Stimulated activated naive CD8-positive, alpha-beta T cell treated with anti-CD3 and anti-CD28 coated beads, Interleukin-15, Interleukin-2, amounts not matched to agents 100 ng/mL and 50 ng/mL, for 24 hours (primary cell): ENCODE measurements at regions not wholly inside any gene's neighbourhood (a gene's known extent, or its start where the extent isn't known, plus 50 kb on each side); places are given as distances from the start of the nearest gene placed in this dataset.

Experiments
- H3K27ac Mint-ChIP-seq: one replicate; pipeline ENCODE4 v1.8.0; 2021; ENCODE audit warnings: mild to moderate bottlenecking, mixed read lengths
- H3K27me3 Mint-ChIP-seq: one replicate; pipeline ENCODE4 v1.8.0; 2021; ENCODE audit warnings: mixed read lengths
- H3K36me3 Mint-ChIP-seq: one replicate; pipeline ENCODE4 v1.8.0; 2021; ENCODE audit warnings: low read depth, mixed read lengths
- H3K4me1 Mint-ChIP-seq: one replicate; pipeline ENCODE4 v1.8.0; 2021; ENCODE audit warnings: low read depth, mixed read lengths
- H3K4me3 Mint-ChIP-seq: one replicate; pipeline ENCODE4 v1.8.0; 2021; ENCODE audit warnings: mild to moderate bottlenecking, mixed read lengths
- H3K9me3 Mint-ChIP-seq: one replicate; pipeline ENCODE4 v1.8.0; 2021; ENCODE audit warnings: mixed read lengths

DNA sequence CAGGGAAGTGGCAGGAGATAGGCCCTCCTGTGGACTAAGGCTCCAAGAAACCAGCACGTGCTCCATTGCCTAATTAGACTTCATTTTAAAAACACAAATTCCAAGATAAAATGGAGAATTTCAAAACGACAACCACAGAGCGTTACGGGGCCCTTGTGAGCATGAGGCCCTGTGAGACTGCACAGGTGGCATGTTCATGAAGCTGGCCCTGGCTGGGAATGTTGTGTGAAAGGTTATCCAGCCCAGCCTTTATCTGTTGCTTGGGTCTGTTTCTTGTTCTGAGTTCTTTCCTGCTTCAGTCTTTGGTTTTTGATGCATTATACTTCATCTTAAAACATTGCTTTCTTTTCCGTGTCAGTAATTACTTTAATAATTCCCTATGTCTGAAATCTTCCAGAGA is 99.0 kb downstream of the LACC1 start:
- peaks cover 41% of the 10 kb centered on the region for H3K27me3 Mint-ChIP-seq

GRCh38 chr13:43979492-43979891 is 99.8 kb downstream of the LACC1 start:
- no peaks in the 10 kb centered on the region for H3K4me1 Mint-ChIP-seq
- H3K4me3 Mint-ChIP-seq, result no peak overlapping the region
- peaks cover 41% of the 10 kb centered on the region for H3K27me3 Mint-ChIP-seq
- no peak overlapping the region for H3K27ac Mint-ChIP-seq
- peaks cover 6% of the 10 kb centered on the region for H3K9me3 Mint-ChIP-seq
- H3K36me3 Mint-ChIP-seq, result no peaks in the 10 kb centered on the region

More for the DNA sequence above, 99.0 kb downstream of the LACC1 start:
- peaks cover 6% of the 10 kb centered on the region for H3K9me3 Mint-ChIP-seq
- no peak overlapping the region for H3K4me3 Mint-ChIP-seq
- no peaks in the 10 kb centered on the region for H3K4me1 Mint-ChIP-seq
- no peak overlapping the region for H3K27ac Mint-ChIP-seq
- no peaks in the 10 kb centered on the region for H3K36me3 Mint-ChIP-seq

DNA sequence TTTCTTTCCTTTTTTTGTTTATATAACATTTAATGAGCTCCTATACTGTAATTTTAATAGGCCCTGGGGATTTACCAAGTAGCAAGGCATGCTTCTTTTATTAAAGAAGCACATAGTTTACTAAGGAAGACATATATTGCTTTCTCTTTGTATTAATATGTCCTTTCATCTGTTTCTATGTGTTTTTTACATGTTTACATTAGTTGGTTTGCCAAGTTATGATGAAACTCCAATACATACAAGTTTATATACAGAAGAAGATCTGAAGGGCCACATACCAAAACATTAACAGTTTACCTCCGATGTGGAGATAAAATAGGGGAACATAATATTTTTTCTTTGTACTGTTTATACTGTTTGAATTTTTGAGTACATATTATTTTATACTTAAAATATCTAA is 100.9 kb downstream of the LACC1 start:
- no peak overlapping the region for H3K4me3 Mint-ChIP-seq
- H3K36me3 Mint-ChIP-seq, result no peaks in the 10 kb centered on the region
- H3K27ac Mint-ChIP-seq, result no peak overlapping the region
- peaks cover 6% of the 10 kb centered on the region for H3K9me3 Mint-ChIP-seq
- no peaks in the 10 kb centered on the region for H3K4me1 Mint-ChIP-seq
- peaks cover 41% of the 10 kb centered on the region for H3K27me3 Mint-ChIP-seq

DNA sequence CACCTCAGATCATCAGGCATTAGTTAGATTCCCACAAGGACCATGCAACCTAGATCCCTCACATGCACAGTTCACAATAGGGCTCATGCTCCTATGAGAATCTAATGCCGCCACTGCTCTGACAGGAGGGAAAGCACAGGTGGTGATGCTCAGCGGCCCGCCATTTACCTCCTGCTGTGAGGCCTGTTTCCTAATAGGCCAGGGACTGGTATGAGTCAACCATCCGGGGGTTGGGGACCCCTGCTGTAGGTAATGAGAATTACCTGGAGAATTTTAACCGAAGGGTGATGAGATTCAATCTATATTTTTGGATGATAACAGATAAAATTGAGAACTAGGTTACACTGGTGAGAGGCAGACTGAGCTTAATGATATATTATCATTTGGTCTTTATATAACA is 101.4 kb downstream of the LACC1 start:
- Mint-ChIP-seq H3K27ac (no peak overlapping the region), H3K27me3 (peaks cover 38% of the 10 kb centered on the region), H3K4me3 (no peak overlapping the region), H3K4me1 (no peaks in the 10 kb centered on the region), H3K9me3 (peaks cover 3% of the 10 kb centered on the region), H3K36me3 (no peaks in the 10 kb centered on the region)

- H3K9me3 Mint-ChIP-seq, result no peaks in the 10 kb centered on the region
- H3K4me1 Mint-ChIP-seq, result no peaks in the 10 kb centered on the region
- no peaks in the 10 kb centered on the region for H3K36me3 Mint-ChIP-seq
- no peak overlapping the region for H3K4me3 Mint-ChIP-seq
- no peak overlapping the region for H3K27ac Mint-ChIP-seq
- peaks cover 31% of the 10 kb centered on the region for H3K27me3 Mint-ChIP-seq
These were observed 102.0 kb downstream of the LACC1 start for GRCh38 chr13:43981512-43982301.

DNA sequence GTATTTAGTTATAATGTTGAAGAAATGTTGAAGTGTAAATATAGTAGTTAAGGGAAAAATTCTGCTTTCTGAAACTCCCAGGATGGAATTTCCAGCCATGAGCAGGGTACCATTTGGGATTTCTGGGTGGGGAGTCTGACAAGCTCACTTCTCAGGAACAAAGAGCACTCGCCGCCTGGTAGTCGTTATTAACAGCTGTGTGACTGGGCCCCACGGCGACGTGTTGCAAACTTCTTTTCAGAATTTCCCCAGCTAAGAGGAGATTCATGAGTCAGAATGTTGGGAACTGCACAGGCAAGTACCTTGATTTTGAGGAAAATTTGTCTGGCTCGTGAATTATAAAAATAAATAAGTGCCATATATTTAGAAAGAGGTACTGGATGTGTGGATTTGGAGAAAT is 103.7 kb downstream of the LACC1 start:
- no peaks in the 10 kb centered on the region for H3K36me3 Mint-ChIP-seq
- no peak overlapping the region for H3K27ac Mint-ChIP-seq
- H3K27me3 Mint-ChIP-seq, result peaks cover 19% of the 10 kb centered on the region
- H3K4me3 Mint-ChIP-seq, result no peak overlapping the region
- no peaks in the 10 kb centered on the region for H3K9me3 Mint-ChIP-seq
- H3K4me1 Mint-ChIP-seq, result no peaks in the 10 kb centered on the region

- no peaks in the 10 kb centered on the region for H3K36me3 Mint-ChIP-seq
- H3K27ac Mint-ChIP-seq, result no peak overlapping the region
- no peaks in the 10 kb centered on the region for H3K4me1 Mint-ChIP-seq
- no peaks in the 10 kb centered on the region for H3K9me3 Mint-ChIP-seq
- H3K4me3 Mint-ChIP-seq, result no peak overlapping the region
- H3K27me3 Mint-ChIP-seq, result peaks cover 12% of the 10 kb centered on the region
These were observed 104.6 kb downstream of the LACC1 start for GRCh38 chr13:43984292-43984691.

DNA sequence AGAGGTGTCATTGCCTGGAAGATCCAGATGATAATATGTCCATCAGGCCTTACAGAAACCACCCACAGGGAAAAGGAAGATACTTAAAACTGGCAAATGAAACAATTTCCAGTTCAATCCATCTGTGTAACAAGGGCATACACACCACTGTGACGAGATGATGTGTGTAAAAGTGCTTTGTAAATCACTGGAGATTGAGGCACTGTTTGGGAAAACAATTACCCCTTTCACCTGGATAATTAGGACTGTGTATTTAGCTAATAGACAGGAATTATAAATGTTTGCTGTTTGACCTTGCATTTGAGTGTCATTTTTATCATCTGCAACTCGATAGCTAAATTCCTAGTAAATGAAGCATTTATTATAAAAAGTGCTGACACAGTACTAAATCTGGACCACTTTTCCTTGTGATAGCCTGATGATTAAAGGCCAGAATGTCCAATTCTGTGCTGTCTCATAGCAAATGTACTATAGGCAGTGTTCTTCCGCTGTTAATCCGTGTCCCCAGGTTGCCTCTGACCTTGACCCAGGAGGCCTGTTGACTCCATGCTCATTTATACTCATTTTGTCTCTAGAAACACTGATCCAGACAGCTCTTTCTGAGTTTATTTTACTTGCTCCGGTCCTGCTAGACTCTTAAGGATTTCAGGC is 105.8 kb downstream of the LACC1 start:
- H3K4me1 Mint-ChIP-seq, result no peaks in the 10 kb centered on the region
- H3K9me3 Mint-ChIP-seq, result no peaks in the 10 kb centered on the region
- no peak overlapping the region for H3K4me3 Mint-ChIP-seq
- no peak overlapping the region for H3K27ac Mint-ChIP-seq
- peaks cover 2% of the 10 kb centered on the region for H3K27me3 Mint-ChIP-seq
- H3K36me3 Mint-ChIP-seq, result no peaks in the 10 kb centered on the region

DNA sequence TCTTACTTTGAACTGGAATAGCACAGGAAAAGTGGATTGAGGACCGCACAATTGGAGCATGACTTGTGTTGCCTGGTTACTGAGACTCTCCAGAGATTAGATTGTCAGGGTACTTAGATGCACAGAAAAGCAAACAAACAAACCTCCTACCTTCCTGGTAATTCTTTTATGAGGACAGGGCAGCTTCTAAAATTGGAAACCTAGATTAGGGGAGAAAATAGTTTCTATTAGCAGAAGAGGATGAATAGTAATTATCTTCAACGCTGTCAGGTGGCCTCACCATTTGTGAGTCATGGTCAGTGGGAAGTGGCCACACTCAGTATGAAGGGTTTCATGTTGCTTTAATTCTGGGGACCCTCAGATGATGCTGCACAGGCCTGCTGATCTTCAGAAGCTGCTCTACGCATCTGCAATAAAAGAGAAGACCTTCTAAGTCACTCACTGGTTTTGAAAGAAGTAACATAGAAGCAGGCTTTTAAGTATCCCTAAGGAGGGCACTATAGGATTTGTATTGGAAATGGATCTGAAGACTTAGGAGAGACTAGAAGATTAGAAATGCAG is 106.8 kb downstream of the LACC1 start:
- Mint-ChIP-seq H3K27ac (no peak overlapping the region), H3K4me1 (no peaks in the 10 kb centered on the region), H3K27me3 (peaks cover 3% of the 10 kb centered on the region), H3K9me3 (no peaks in the 10 kb centered on the region), H3K36me3 (no peaks in the 10 kb centered on the region), H3K4me3 (no peak overlapping the region)

DNA sequence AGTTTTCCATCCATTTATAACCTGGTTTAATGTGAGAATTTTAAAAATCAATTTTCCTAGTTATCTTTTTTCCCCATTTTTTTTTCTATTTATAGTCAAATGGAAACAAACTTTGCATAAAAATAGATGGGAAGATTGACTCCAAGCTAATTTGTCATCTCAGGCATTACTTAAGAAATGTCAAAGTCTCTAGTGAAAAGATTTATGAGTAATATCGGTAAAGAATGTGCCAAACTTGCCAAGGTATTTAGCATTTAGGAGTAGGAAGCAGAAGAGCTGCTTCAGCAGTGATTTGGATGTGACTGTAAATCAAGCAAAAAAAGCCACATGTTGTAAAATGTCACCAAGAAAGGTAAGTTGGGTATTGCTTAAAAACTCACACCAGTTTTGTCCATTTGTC is 108.6 kb downstream of the LACC1 start:
- H3K4me3 Mint-ChIP-seq, result no peak overlapping the region
- H3K4me1 Mint-ChIP-seq, result no peaks in the 10 kb centered on the region
- no peaks in the 10 kb centered on the region for H3K36me3 Mint-ChIP-seq
- H3K9me3 Mint-ChIP-seq, result no peaks in the 10 kb centered on the region
- no peak overlapping the region for H3K27ac Mint-ChIP-seq
- H3K27me3 Mint-ChIP-seq, result peaks cover 12% of the 10 kb centered on the region

DNA sequence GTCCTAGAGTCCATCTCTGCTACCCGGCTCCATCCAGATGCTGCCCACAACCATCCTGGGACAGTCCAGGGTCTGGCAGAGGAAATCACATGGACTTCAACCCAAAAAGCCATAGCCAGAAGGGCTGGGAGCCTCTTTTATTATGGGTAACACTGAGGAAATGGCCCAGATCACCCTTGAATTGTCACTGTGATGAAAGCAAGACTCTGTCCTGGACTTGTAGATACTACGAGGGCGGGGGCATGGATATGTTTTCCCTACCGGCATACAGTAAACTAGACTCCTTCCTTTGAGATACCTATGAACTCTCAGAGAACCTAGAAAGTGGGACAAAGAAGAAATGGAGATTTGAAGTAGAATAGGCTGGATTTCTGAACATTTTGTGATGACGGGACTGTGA is 110.3 kb downstream of the LACC1 start:
- H3K27ac Mint-ChIP-seq, result no peak overlapping the region
- H3K27me3 Mint-ChIP-seq, result peaks cover 23% of the 10 kb centered on the region
- peaks cover 9% of the 10 kb centered on the region for H3K9me3 Mint-ChIP-seq
- H3K4me1 Mint-ChIP-seq, result no peaks in the 10 kb centered on the region
- H3K4me3 Mint-ChIP-seq, result no peak overlapping the region
- H3K36me3 Mint-ChIP-seq, result no peaks in the 10 kb centered on the region

DNA sequence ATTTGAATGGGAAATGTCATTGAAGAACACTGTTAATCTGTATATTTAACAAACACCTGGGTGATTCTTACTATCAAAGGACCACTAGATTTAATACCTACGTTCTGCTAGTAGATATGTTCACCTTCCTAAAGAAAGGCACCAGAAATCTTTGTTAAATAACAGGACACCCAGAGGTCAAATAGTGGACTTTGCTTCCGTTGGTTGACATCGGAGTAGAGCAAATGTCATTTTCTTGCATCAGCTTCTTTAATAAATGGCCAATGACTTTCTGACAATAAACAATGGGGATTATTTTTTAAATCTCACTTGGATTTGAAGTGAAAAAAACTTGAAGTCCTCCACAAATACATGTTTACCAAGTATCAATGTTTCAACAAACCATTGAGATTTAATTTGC is 111.1 kb downstream of the LACC1 start:
- Mint-ChIP-seq H3K27ac (no peak overlapping the region), H3K4me1 (no peaks in the 10 kb centered on the region), H3K9me3 (peaks cover 17% of the 10 kb centered on the region), H3K27me3 (peaks cover 31% of the 10 kb centered on the region), H3K4me3 (no peak overlapping the region), H3K36me3 (no peaks in the 10 kb centered on the region)

- no peak overlapping the region for H3K4me3 Mint-ChIP-seq
- no peaks in the 10 kb centered on the region for H3K36me3 Mint-ChIP-seq
- H3K27me3 Mint-ChIP-seq, result peaks cover 31% of the 10 kb centered on the region
- no peaks in the 10 kb centered on the region for H3K4me1 Mint-ChIP-seq
- no peak overlapping the region for H3K27ac Mint-ChIP-seq
- peaks cover 18% of the 10 kb centered on the region for H3K9me3 Mint-ChIP-seq
These were observed 112.1 kb downstream of the LACC1 start for GRCh38 chr13:43991773-43992201.

GRCh38 chr13:43992211-43992610 is 112.5 kb downstream of the LACC1 start:
- Mint-ChIP-seq H3K4me3 (no peak overlapping the region), H3K36me3 (no peaks in the 10 kb centered on the region), H3K27ac (no peak overlapping the region), H3K9me3 (peaks cover 18% of the 10 kb centered on the region), H3K4me1 (no peaks in the 10 kb centered on the region), H3K27me3 (peaks cover 31% of the 10 kb centered on the region)

GRCh38 chr13:43994999-43995859 is 115.5 kb downstream of the LACC1 start:
- Mint-ChIP-seq H3K4me1 (no peaks in the 10 kb centered on the region), H3K4me3 (no peak overlapping the region), H3K36me3 (no peaks in the 10 kb centered on the region), H3K27ac (no peak overlapping the region), H3K27me3 (peaks cover 31% of the 10 kb centered on the region), H3K9me3 (peaks cover 18% of the 10 kb centered on the region)
